ENCODE measurements at regions not wholly inside any gene's neighbourhood (a gene's known extent, or its start where the extent isn't known, plus 50 kb on each side); places are given as distances from the start of the nearest gene placed in this dataset.

DNA sequence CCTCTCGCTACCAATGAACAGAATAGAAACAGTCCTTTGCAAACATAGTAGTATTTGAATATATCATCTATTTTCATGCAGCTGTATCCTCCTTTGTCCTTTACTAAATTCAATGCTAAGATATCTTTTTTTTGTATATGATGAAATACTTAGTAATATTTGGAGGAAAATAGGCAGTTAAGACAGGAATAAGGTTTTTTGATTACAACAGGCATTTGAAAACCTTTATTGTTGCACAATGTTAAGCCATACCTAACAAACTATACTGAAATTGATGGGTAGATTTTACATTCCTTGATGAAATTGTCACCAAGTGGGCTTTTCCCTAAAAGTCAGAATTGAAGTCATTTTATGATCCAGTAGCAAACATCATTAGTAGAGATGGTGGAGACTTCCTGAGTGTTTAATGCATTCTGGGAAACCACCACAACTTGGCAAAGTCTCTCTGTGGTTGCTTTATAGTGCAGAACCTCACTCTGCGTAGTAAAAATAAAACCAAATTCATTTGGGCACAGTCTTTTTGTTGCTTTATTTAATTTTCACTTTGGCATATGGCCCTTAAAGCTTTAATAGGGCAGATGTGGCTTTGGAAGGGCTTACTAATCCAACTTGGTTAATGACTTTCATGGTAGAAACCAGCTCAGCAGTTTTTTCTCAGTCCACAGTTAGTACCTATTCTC, 216.0 kb downstream of the DIPK2A start:
- DNase-seq (ENCODE audit: low spot score), result no peak
- intact Hi-C loops (cut with DNase I), result no loop called here

DNA sequence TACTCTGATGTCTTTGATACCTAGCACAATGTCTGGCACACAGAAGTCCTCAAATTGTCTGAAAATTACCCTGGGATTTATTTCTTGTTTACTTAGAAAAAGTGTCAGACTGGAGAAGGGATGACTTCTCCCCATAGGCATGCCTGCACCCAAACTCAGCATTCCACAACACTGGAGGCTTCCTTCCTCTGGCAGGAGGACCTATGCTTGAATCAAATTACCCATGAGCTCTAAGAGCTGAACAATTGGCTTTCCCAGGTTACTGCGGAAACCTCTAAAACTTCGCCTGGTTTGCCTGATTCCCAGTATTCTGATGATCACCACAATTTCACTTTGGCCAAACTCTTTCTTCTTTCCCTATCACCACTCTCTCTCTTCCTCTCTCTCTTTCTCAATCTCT, 217.4 kb downstream of the DIPK2A start:
- intact Hi-C loops (cut with DNase I), result no loop called here
- DNase-seq (ENCODE audit: low spot score), result no peak

DNA sequence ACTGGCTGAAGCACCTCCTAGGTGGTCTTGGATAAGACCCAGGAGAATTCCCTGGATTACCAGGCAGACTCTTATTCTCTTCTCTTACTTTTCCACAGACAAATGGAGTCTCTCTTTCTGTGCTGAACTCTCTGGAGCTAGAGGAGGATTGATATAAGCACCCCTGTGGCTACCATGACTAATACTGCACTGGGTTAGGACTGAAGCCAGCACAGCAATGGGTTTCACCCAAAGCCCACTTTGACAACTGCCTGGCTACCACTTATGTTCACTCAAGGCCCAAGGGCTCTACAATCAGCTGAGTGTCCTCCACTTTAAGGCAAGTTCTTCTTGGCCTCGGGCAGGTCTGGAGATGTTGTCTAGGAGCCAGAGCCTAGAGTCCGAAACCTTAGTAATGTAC, 225.5 kb downstream of the DIPK2A start:
- DNase-seq (ENCODE audit: low spot score), result no peak
- intact Hi-C loops (cut with DNase I), result no loop called here

DNA sequence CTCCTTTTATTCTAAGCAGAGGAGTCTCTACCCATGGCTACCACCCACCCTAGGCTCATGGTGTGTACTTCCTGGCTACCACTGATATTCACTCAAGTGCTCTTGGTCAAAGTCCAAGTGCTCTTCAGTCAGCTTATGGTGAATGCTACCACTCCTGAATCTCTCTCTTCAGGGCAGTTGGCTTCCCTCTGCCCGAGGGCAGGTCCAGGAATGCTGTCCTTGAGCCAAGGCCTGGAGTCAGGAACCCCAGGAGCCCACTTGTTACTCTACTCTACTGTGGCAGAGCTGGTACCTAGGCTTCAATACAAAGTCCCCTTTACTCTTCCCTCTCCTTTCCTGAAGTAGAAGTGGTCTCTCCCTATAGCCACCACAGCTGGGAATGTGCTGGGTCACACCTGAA, 226.0 kb downstream of the DIPK2A start:
- intact Hi-C loops (cut with DNase I), result no loop called here
- no peak for DNase-seq (ENCODE audit: low spot score)

DNA sequence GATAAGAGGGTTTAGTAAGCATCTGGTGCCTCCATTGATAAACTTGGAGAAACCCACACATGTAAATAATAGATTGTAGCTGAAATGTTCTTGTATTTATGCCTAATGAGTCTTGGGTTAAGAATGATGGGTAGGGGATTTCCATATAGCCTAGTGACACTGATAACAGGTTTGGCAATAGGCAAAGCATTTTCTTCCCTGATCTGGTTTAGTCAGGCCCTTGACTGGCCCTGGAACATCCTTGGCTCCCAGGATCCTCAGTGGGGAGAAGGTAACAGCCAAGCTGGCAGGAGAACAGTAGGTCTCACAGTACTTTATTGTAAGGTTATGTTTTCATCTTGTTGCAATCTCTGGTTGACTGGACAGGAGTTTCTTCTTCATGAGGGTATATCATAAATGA, 228.4 kb downstream of the DIPK2A start:
- intact Hi-C loops (cut with DNase I), result no loop called here
- DNase-seq (ENCODE audit: low spot score), result no peak

DNA sequence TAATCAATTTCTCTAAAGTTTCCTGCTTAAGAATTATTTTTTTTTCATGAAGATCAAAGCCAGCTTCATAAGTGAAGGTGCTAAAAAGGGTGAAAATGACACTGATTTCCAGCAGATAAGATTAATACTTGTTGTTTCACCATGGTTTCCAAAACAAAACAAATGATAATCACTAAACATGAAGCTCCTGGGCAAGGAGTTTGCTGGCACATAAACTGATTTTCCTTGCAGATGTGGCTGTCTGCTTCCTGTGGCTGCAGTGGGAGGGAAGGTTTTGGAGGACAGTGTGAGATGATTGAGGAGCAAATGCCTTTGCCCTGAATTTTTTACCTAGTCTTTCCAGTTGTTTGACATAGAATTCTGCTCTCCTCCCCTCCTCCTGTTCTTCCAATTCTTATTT, 228.8 kb downstream of the DIPK2A start:
- intact Hi-C loops (cut with DNase I), result no loop called here
- DNase-seq (ENCODE audit: low spot score), result no peak

DNA sequence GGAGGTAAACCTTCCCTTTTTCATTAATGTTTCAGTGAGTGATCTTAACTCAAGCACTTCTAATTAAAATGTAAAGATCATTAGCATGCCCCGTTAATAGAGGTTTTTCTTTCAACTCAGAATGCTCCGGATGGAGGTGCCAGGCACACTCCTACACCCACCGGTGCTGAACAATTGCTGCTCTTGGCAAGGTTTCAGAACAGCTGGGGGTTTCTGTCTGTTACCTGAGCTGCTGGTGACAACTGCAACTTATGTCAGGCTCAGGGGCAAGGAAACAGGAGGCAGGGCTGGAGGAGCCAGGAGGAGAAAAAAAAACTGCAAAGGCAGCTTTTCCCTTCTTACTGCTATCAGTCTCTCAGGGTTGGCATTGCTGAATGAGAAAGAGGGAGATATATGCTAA, 250.1 kb downstream of the DIPK2A start:
- intact Hi-C loops (cut with DNase I), result no loop called here
- no peak for DNase-seq (ENCODE audit: low spot score)

DNA sequence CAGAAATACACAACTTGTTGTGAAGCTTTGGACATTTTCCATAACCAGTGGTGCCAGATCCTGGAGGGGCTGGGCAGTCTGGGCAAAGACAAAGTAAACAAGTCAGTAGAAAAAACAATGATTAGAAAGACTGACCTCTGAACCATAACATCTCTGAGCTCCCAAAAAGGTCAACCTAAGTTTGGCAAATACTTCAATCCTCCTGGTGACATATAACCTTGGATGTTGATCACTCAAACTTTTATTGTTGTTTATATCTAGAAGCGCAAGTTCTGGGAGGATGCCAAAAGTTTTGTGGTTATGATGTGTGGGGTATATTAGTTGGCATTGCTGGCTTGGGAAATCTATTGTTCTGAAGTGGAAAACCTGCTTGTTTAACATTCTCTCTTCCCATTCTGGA, 257.7 kb downstream of the DIPK2A start:
- DNase-seq (ENCODE audit: low spot score), result no peak
- intact Hi-C loops (cut with DNase I), result no loop called here

DNA sequence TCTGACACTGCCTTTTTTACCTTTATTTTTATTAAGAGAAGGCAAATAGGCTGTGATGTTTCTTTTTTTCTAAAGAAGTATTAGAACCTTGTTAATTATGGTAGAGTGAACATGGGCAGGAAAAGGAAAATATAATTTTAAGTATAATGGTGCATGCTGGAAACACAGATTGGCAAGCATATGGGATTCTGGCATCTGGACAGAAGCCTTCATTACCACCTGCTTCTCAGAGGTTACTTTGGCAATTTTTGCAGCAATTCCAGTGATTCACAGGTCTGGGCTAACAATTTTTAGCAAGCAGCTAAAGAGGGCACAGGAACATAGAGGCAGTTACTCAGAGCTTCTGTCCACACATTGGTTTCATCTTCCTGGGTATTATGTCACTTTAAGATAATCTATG, 258.3 kb downstream of the DIPK2A start:
- intact Hi-C loops (cut with DNase I), result no loop called here
- no peak for DNase-seq (ENCODE audit: low spot score)

DNA sequence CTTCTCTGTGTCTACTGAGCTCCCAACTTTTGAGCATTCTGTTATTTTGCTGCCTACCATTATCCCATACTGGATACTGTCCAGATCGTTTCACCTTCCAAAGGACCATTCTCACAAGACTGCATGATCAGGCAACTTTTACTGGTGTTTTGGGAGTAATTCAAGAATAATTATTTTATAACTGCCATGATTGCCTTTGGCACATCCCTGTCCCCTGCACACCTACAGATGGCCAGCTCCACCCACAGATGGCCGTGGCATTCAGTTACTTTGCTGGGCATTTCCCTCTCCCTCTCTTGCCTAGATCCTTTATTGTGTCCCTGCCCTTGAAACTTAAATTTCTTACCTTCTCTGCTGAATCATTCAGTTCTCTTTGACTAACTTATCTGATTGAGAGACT, 263.9 kb downstream of the DIPK2A start:
- intact Hi-C loops (cut with DNase I), result no loop called here
- no peak for DNase-seq (ENCODE audit: low spot score)

DNA sequence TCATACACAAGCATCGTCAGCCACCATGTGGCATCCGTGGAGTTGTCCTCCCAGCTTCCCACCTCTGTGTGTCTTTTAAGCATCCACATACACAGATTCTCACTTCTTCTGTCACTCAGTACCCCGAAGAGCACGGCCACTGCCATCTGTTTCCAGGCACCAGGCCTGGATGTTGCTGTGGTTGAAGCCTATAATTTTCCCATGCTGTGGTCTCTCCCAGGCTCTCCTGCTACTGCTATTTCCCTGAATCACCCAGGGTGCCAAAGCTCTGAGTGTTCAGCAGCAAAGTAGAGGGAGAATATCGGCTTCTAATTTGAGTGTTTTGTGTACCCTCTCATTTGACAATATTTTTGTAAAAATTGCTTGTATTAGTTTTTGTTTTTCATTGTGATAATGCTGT, 265.7 kb downstream of the DIPK2A start:
- no peak for DNase-seq (ENCODE audit: low spot score)
- intact Hi-C loops (cut with DNase I), result no loop called here

DNA sequence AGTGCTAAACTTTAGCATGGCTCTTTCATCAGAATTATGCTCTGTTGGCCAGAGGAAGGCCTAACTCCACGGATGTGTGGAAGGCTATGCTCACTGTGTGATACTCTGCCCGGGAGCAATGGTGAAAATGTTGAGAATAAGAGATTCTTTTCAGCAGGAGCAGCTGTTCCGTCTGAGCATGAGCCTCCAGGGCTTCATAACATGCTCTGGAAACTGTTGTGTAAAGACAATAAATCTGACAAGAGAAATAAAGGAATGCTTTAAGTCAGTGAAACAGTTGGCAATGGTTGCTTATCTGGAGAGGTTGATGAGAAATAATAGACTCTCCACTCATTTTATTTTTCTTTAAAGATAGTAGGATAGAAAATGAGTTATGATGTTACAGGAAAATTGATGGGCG, 269.8 kb downstream of the DIPK2A start:
- intact Hi-C loops (cut with DNase I), result no loop called here
- no peak for DNase-seq (ENCODE audit: low spot score)

DNA sequence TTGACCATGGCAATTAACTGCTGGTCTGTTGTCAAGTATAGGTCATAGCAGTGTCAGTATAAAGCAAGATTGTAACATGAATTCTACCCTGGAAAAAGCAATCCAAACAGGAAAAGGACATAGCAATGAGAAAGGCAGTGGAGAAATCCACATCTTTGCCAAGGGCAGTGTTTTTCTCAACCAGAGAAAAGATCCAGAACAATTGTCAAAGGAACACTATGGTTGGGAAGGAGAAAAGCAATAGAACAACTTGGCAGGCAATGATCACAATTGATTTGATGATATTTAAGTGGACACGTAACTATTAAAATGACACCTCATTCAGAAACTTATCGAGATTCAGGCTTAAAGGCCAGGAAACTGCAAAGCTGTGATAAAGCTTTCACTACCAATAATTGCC, 271.1 kb downstream of the DIPK2A start:
- DNase-seq (ENCODE audit: low spot score), result no peak
- intact Hi-C loops (cut with DNase I), result no loop called here

DNA sequence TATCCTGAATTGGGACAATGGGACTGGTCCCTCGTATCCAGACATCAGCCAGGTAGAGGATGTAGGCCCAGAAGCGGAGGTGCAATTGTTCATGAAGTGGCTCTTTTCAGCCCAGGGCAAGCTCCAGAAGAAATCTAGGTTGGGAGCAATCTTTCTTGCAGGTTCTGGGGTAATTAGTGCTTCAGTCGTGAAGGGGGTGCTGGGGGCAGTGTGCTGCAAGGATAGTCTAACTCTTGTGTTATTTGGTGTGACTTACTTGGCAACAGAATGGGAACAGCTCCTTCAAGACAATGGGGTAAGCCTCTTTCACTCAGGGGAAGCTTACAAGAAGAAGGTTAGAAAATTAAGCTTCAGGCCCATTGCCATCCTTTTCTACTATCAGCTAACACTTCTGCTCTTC, 273.0 kb downstream of the DIPK2A start:
- DNase-seq (ENCODE audit: low spot score), result no peak
- intact Hi-C loops (cut with DNase I), result no loop called here

DNA sequence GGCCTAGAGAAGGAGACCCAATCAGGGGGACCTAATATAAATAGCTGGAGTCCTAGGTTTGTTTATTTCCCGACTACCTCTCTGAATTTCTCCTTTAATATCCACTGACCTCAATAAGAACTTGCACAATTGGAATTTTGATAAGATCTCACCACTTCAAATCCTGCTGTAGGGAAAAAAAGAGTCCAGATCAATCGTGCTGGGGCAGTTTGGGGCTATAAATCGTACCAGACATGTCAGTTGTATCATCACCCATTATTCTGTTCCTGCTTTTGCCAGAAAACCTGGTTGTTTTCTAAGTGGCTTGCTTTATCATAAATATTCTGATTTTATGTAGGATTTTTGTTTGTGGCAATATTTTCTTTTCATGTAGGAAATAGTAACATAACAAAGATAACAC, 281.3 kb downstream of the DIPK2A start:
- no peak for DNase-seq (ENCODE audit: low spot score)
- intact Hi-C loops (cut with DNase I), result no loop called here

DNA sequence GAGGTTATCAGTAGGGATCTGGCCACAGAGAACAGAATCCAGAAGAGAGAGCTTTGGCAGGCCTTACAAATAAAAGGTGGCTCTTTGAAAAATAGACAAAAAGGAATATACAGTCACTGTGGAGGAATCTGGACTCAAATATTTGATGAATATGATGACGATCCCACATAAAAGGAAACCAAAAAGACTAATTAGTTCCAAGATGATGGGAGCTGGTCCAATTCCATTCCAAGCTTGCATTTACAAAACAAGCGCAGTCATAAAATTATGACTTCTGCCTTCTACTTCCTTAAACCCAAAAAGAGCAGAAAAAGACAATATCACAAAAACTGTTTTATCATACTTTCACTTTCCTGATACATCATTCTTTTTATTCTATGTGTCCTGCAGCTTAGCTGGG, 285.8 kb downstream of the DIPK2A start:
- intact Hi-C loops (cut with DNase I), result no loop called here
- DNase-seq (ENCODE audit: low spot score), result no peak

DNA sequence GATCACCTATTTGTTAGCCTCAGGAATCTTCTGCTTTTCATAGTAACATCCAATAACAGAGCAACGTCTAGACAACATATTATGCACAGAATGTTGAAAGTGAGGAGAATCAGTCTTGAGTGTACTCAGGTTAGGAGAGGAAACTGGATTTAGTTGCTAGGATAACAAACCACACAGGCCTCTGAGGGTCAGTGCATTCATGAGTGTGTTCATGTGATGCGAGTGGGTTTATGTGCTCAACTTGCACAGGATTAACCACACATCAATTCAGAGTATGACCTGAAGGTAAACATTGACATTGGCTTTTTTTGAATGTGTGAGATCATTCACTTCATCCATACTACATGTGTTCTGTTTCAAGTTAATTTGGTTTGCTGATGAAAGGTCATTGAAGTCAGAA, 287.6 kb downstream of the DIPK2A start:
- intact Hi-C loops (cut with DNase I), result no loop called here

DNA sequence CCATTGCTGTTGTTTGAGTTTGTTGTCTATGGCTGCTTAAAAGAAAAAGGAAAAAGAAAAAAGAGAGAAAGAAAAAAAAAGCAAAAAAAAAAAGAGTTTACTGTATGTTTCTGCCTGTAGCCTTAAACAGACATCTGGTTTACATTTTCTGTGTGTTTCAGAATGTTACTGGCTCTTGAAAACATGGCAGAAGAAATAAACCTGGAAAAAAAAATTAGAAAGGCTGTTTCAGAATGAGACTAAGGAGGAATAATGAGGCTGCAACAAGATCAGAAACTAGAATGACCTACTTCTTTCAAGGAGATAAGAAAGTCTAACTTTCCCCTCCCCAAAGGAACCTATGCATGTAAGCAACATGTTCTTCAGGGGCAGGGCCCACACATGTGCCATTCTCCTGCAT, 292.1 kb downstream of the DIPK2A start:
- intact Hi-C loops (cut with DNase I), result no loop called here
- DNase-seq (ENCODE audit: low spot score), result no peak

More for the DNA sequence above, 287.6 kb downstream of the DIPK2A start:
- no peak for DNase-seq (ENCODE audit: low spot score)

DNA sequence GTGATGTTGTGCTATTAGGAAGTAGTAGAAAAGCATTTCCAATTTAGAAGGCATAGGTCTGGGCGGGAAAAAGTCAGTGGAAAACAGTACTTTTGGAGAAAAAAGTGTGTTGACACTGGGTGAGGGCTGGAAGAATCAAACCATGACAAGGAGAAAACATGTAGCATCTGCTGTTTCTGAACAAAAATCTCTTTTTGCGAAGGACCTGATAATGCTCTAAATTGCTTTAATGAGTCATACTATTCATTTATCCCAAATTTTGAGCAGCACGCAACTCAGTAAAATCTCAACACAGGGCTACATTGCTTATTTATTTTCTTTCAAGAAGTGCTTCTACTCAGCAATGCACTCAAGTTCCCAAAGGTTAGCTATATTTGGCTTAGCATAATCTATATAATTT, 292.7 kb downstream of the DIPK2A start:
- intact Hi-C loops (cut with DNase I), result no loop called here

DNA sequence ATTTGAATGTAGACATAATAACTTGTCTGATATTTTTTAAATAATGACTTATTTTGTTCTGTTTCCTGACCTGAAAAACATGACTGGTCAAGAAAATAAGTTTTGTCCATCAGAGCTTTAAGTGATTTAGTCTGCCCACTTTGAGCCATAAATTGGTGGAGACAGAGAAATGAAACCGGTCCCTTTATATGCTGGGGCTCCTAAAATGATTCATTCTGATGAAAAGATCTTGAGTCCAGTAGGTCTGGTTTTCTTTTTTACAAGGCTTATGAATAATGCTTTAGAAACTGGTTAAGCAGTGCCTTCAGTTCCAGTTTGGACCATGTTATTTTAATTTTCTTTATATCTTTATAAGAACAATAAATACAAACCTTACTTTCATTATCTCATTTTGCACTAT, 293.2 kb downstream of the DIPK2A start:
- intact Hi-C loops (cut with DNase I), result no loop called here
- DNase-seq (ENCODE audit: low spot score), result no peak

More for the DNA sequence above, 292.7 kb downstream of the DIPK2A start:
- DNase-seq (ENCODE audit: low spot score), result no peak

DNA sequence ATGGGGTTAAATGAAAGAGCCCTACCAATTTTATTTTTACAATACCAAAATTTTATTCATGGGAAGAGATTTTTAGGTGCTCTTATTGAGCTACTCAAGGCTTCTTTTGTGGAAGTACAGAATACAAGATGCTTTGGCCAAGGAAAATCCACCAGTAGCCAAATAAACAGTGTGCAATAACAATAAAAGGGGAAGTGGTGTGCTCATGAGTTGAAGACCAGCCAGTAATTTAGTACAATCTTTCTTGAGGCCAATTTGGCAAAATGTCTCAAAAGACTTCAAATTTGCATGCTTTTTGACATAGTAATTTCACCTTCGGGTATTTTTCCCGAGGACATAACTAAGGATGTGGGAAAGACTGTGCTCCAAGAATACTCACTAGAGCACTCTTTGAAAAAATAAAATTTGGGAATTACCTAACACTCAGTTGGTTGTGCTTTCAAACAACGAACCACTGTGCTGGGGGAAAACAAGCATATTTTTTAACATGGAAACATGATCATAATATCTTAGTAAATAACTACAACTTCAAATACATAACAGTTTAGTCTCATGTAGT, 294.0 kb downstream of the DIPK2A start:
- intact Hi-C loops (cut with DNase I), result no loop called here
- no peak for DNase-seq (ENCODE audit: low spot score)

DNA sequence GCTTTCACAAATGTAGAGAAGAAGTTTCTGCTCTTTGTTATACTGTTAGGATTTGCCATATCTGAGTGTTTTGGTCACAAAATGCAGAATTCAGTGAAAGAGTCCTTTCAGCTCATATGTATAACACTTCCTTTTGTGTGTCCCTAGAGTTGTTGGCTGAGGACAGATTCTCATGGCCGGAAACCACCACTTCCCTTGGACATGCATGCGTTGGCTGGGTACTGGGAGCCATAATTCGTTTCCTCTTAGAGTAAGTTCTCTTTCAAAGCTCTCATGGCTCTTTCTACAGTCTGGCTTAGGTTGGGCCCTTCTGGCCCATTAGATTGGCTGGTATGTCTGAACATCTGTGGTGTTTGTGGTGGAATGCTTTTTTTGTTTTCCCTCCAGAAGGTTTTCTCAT, 298.5 kb downstream of the DIPK2A start:
- intact Hi-C loops (cut with DNase I), result no loop called here
- no peak for DNase-seq (ENCODE audit: low spot score)

Data from cardiac septum (tissue), 1 donor.